Activated CD4-positive, alpha-beta memory T cell treated with anti-CD3 and anti-CD28 coated beads for 36 hours (primary cell): ENCODE measurements at regions not wholly inside any gene's neighbourhood (a gene's known extent, or its start where the extent isn't known, plus 50 kb on each side); places are given as distances from the start of the nearest gene placed in this dataset.

Experiments
- CTCF ChIA-PET: fragments of 350-600 bp; sonication (Branson Sonifier 250); formaldehyde crosslinking; loops from one replicate; lab custom pipeline; 2021; ENCODE audit warnings: antibody characterized with exemption, inconsistent platforms; lab: Charles Lee
- POLR2A ChIA-PET: fragments of 350-600 bp; sonication (Branson Sonifier 250); formaldehyde crosslinking; loops from one replicate; lab custom pipeline; 2021; ENCODE audit warnings: antibody characterized with exemption; lab: Charles Lee
- DNase-seq: peaks from one replicate; pipeline ENCODE4 v3.0.0-alpha.2; 2020
- H3K27ac Mint-ChIP-seq: one replicate; pipeline ENCODE4 v1.8.0; 2021; ENCODE audit warnings: mixed read lengths
- H3K27me3 Mint-ChIP-seq: one replicate; pipeline ENCODE4 v1.8.0; 2021; ENCODE audit warnings: mixed read lengths
- H3K36me3 Mint-ChIP-seq: one replicate; pipeline ENCODE4 v1.8.0; 2021; ENCODE audit warnings: mixed read lengths
- H3K4me1 Mint-ChIP-seq: one replicate; pipeline ENCODE4 v1.8.0; 2021; ENCODE audit warnings: low read depth, mixed read lengths
- H3K4me3 Mint-ChIP-seq: one replicate; pipeline ENCODE4 v1.8.0; 2021; ENCODE audit warnings: mild to moderate bottlenecking, mixed read lengths
- H3K9me3 Mint-ChIP-seq: one replicate; pipeline ENCODE4 v1.8.0; 2021; ENCODE audit warnings: mixed read lengths
- intact Hi-C: fragments of 100-400 bp; cut with micrococcal nuclease; formaldehyde crosslinking; loops from one replicate; pipeline ENCODE4 v1.15.1; 2023

- Mint-ChIP-seq H3K9me3 (no peaks in the 10 kb centered on the region), H3K27me3 (peaks cover 10% of the 10 kb centered on the region), H3K4me3 (no peak overlapping the region), H3K27ac (no peak overlapping the region), H3K4me1 (peaks cover 4% of the 10 kb centered on the region), H3K36me3 (no peaks in the 10 kb centered on the region)
- ChIA-PET CTCF (no interaction called here), POLR2A (no interaction called here)
- no peak for DNase-seq
- intact Hi-C loops, result no loop called here
Observed at GRCh38 chr1:229948438-229948837, 118.6 kb upstream of the GALNT2 start.

GRCh38 chr1:229949500-229949899, 117.5 kb upstream of the GALNT2 start:
- no peak overlapping the region for H3K4me3 Mint-ChIP-seq
- peaks cover 5% of the 10 kb centered on the region for H3K27me3 Mint-ChIP-seq
- ChIA-PET CTCF (no interaction called here), POLR2A (no interaction called here)
- peaks cover 12% of the 10 kb centered on the region for H3K4me1 Mint-ChIP-seq
- no peak for DNase-seq
- H3K36me3 Mint-ChIP-seq, result no peaks in the 10 kb centered on the region
- H3K27ac Mint-ChIP-seq, result no peak overlapping the region
- intact Hi-C loops, result no loop called here
- H3K9me3 Mint-ChIP-seq, result no peaks in the 10 kb centered on the region

GRCh38 chr1:229950020-229950419, 117.0 kb upstream of the GALNT2 start:
- Mint-ChIP-seq H3K27me3 (peaks cover 4% of the 10 kb centered on the region), H3K27ac (no peak overlapping the region), H3K4me3 (no peak overlapping the region), H3K36me3 (no peaks in the 10 kb centered on the region), H3K9me3 (no peaks in the 10 kb centered on the region), H3K4me1 (peaks cover 12% of the 10 kb centered on the region)
- intact Hi-C loops, result no loop called here
- CTCF ChIA-PET, result no interaction called here
- POLR2A ChIA-PET, result no interaction called here
- no peak for DNase-seq

GRCh38 chr1:229950908-229951307, 116.1 kb upstream of the GALNT2 start:
- DNase-seq, result no peak
- intact Hi-C loops, result no loop called here
- Mint-ChIP-seq H3K9me3 (no peaks in the 10 kb centered on the region), H3K4me3 (no peak overlapping the region), H3K36me3 (no peaks in the 10 kb centered on the region), H3K4me1 (peaks cover 12% of the 10 kb centered on the region), H3K27ac (no peak overlapping the region), H3K27me3 (peaks cover under 1% of the 10 kb centered on the region)
- ChIA-PET POLR2A (no interaction called here), CTCF (interaction anchor here (0.6 kb wide), 1 partner anchor 223 kb away, joined by 4 read pairs; no protein-coding TSS in a partner anchor)

- CTCF ChIA-PET, result no interaction called here
- H3K36me3 Mint-ChIP-seq, result no peaks in the 10 kb centered on the region
- POLR2A ChIA-PET, result no interaction called here
- H3K4me1 Mint-ChIP-seq, result peaks cover 12% of the 10 kb centered on the region
- intact Hi-C loops, result no loop called here
- H3K27me3 Mint-ChIP-seq, result peaks cover 3% of the 10 kb centered on the region
- no peak for DNase-seq
- no peak overlapping the region for H3K27ac Mint-ChIP-seq
- H3K4me3 Mint-ChIP-seq, result no peak overlapping the region
- no peaks in the 10 kb centered on the region for H3K9me3 Mint-ChIP-seq
Observed at GRCh38 chr1:229951856-229952534, 115.0 kb upstream of the GALNT2 start.

- Mint-ChIP-seq H3K36me3 (no peaks in the 10 kb centered on the region), H3K9me3 (peaks cover 2% of the 10 kb centered on the region), H3K27me3 (peaks cover 3% of the 10 kb centered on the region), H3K4me3 (no peak overlapping the region), H3K4me1 (peaks cover 12% of the 10 kb centered on the region), H3K27ac (no peak overlapping the region)
- intact Hi-C loops, result no loop called here
- POLR2A ChIA-PET, result interaction anchor here (0.6 kb wide), 1 partner anchor 28 kb away, joined by 3 read pairs; no protein-coding TSS in a partner anchor
- CTCF ChIA-PET, result no interaction called here
- no peak for DNase-seq
Observed at GRCh38 chr1:229952670-229953520, 114.1 kb upstream of the GALNT2 start.

GRCh38 chr1:229953736-229954326, 113.2 kb upstream of the GALNT2 start:
- Mint-ChIP-seq H3K27me3 (peaks cover 3% of the 10 kb centered on the region), H3K36me3 (no peaks in the 10 kb centered on the region), H3K4me1 (peaks cover 12% of the 10 kb centered on the region), H3K4me3 (no peak overlapping the region), H3K9me3 (peaks cover 2% of the 10 kb centered on the region), H3K27ac (no peak overlapping the region)
- intact Hi-C loops, result no loop called here
- ChIA-PET POLR2A (interaction anchor here (0.6 kb wide), 1 partner anchor 28 kb away, joined by 3 read pairs; no protein-coding TSS in a partner anchor), CTCF (no interaction called here)
- no peak for DNase-seq

- intact Hi-C loops, result no loop called here
- H3K9me3 Mint-ChIP-seq, result no peaks in the 10 kb centered on the region
- ChIA-PET POLR2A (no interaction called here), CTCF (no interaction called here)
- no peaks in the 10 kb centered on the region for H3K36me3 Mint-ChIP-seq
- no peak for DNase-seq
- peaks cover 31% of the 10 kb centered on the region for H3K27me3 Mint-ChIP-seq
- no peak overlapping the region for H3K4me3 Mint-ChIP-seq
- no peak overlapping the region for H3K27ac Mint-ChIP-seq
- H3K4me1 Mint-ChIP-seq, result no peaks in the 10 kb centered on the region
Observed at GRCh38 chr1:229964281-229964680, 102.8 kb upstream of the GALNT2 start.

GRCh38 chr1:229970714-229971113, 96.3 kb upstream of the GALNT2 start:
- no peak overlapping the region for H3K4me3 Mint-ChIP-seq
- ChIA-PET CTCF (no interaction called here), POLR2A (interaction anchor here (0.6 kb wide), 1 partner anchor 146 kb away, joined by 3 read pairs; no protein-coding TSS in a partner anchor)
- H3K4me1 Mint-ChIP-seq, result peaks cover 8% of the 10 kb centered on the region
- intact Hi-C loops, result no loop called here
- peaks cover 22% of the 10 kb centered on the region for H3K27me3 Mint-ChIP-seq
- no peak overlapping the region for H3K27ac Mint-ChIP-seq
- no peak for DNase-seq
- peaks cover 5% of the 10 kb centered on the region for H3K9me3 Mint-ChIP-seq
- no peaks in the 10 kb centered on the region for H3K36me3 Mint-ChIP-seq

- ChIA-PET POLR2A (interaction anchor here (0.6 kb wide), 1 partner anchor 146 kb away, joined by 3 read pairs; no protein-coding TSS in a partner anchor), CTCF (no interaction called here)
- Mint-ChIP-seq H3K4me3 (no peak overlapping the region), H3K9me3 (peaks cover 6% of the 10 kb centered on the region), H3K4me1 (peaks cover 8% of the 10 kb centered on the region), H3K36me3 (no peaks in the 10 kb centered on the region), H3K27ac (no peak overlapping the region), H3K27me3 (peaks cover 21% of the 10 kb centered on the region)
- no peak for DNase-seq
- intact Hi-C loops, result no loop called here
Observed at GRCh38 chr1:229971141-229971540, 95.9 kb upstream of the GALNT2 start.

- no peak for DNase-seq
- H3K4me1 Mint-ChIP-seq, result peaks cover 8% of the 10 kb centered on the region
- peaks cover 11% of the 10 kb centered on the region for H3K9me3 Mint-ChIP-seq
- H3K36me3 Mint-ChIP-seq, result no peaks in the 10 kb centered on the region
- POLR2A ChIA-PET, result no interaction called here
- H3K27ac Mint-ChIP-seq, result no peak overlapping the region
- no peak overlapping the region for H3K4me3 Mint-ChIP-seq
- peaks cover 21% of the 10 kb centered on the region for H3K27me3 Mint-ChIP-seq
- CTCF ChIA-PET, result no interaction called here
- intact Hi-C loops, result no loop called here
Observed at GRCh38 chr1:229972600-229973296, 94.3 kb upstream of the GALNT2 start.

- POLR2A ChIA-PET, result no interaction called here
- Mint-ChIP-seq H3K36me3 (no peaks in the 10 kb centered on the region), H3K9me3 (peaks cover 11% of the 10 kb centered on the region), H3K27me3 (peaks cover 18% of the 10 kb centered on the region), H3K4me1 (peaks cover 8% of the 10 kb centered on the region), H3K4me3 (no peak overlapping the region), H3K27ac (no peak overlapping the region)
- CTCF ChIA-PET, result no interaction called here
- no peak for DNase-seq
- intact Hi-C loops, result no loop called here
Observed at GRCh38 chr1:229973297-229973612, 93.8 kb upstream of the GALNT2 start.
